Glutamatergic neuron (in vitro differentiated cells): ENCODE measurements at regions not wholly inside any gene's neighbourhood (a gene's known extent, or its start where the extent isn't known, plus 50 kb on each side); places are given as distances from the start of the nearest gene placed in this dataset.

Source experiments
- DNase-seq: peaks from one replicate; pipeline ENCODE4 v3.0.0; 2022
- H3K27ac Mint-ChIP-seq: one replicate; pipeline ENCODE4 v1.8.0; 2020; ENCODE audit warnings: mild to moderate bottlenecking, mixed read lengths, inconsistent platforms; ENCODE audit not compliant: unreplicated experiment
- H3K27me3 Mint-ChIP-seq: one replicate; pipeline ENCODE4 v1.8.0; 2020; ENCODE audit warnings: mild to moderate bottlenecking, moderate library complexity, mixed read lengths, inconsistent platforms; ENCODE audit not compliant: unreplicated experiment
- H3K36me3 Mint-ChIP-seq: one replicate; pipeline ENCODE4 v1.8.0; 2020; ENCODE audit warnings: mild to moderate bottlenecking, mixed read lengths, inconsistent platforms; ENCODE audit not compliant: unreplicated experiment
- H3K4me1 Mint-ChIP-seq: one replicate; pipeline ENCODE4 v1.8.0; 2020; ENCODE audit warnings: mild to moderate bottlenecking, low read depth, mixed read lengths, inconsistent platforms; ENCODE audit not compliant: unreplicated experiment
- H3K4me3 Mint-ChIP-seq: one replicate; pipeline ENCODE4 v1.8.0; 2020; ENCODE audit warnings: mild to moderate bottlenecking, mixed read lengths, inconsistent platforms; ENCODE audit not compliant: unreplicated experiment
- H3K9me3 Mint-ChIP-seq: one replicate; pipeline ENCODE4 v1.8.0; 2020; ENCODE audit warnings: mild to moderate bottlenecking, moderate library complexity, mixed read lengths, inconsistent platforms; ENCODE audit not compliant: unreplicated experiment
- TF ChIP-seq, protein P1 (sequence below): fragments of 200-600 bp; sonication (generic); IDR thresholded peaks from one replicate; pipeline ENCODE4 v1.5.0; 2021; ENCODE audit not compliant: partially characterized antibody, unreplicated experiment

DNA sequence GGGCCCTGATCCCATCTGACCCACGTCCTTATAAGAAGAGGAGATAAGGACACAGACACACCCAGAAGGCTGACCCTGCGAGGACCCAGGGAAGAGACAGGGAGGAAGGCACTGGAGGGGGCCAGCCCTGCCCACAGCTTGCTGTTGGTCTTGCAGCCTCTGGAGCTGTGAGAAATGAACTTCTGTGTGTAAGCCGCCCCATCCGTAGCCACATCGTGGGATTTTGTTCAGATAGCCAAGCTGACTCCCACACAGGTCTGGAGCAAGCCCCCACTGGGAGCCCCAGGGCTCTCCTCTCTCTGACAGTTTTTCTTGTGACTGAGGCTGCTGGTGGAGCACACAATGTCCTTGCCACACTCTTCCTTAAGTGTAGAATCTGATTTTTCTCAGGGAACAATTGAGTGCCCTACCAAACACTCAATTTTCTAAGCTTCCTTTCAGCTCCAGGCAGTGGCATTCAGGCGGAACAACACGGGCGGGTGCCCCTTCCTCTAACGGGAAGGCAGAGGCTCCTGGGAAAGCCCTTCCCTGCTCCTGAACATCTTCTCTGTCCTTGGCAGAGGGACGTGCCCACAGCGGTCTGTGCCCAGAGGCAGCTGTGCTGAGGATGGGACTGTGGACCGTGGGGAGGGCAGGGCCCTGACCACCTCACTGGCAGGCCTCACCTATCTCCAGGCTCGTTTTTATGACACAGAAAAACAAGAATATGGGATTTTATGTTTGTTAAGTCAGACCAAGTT, 160.6 kb upstream of the SHH start:
- TF ChIP-seq, protein P1, sequence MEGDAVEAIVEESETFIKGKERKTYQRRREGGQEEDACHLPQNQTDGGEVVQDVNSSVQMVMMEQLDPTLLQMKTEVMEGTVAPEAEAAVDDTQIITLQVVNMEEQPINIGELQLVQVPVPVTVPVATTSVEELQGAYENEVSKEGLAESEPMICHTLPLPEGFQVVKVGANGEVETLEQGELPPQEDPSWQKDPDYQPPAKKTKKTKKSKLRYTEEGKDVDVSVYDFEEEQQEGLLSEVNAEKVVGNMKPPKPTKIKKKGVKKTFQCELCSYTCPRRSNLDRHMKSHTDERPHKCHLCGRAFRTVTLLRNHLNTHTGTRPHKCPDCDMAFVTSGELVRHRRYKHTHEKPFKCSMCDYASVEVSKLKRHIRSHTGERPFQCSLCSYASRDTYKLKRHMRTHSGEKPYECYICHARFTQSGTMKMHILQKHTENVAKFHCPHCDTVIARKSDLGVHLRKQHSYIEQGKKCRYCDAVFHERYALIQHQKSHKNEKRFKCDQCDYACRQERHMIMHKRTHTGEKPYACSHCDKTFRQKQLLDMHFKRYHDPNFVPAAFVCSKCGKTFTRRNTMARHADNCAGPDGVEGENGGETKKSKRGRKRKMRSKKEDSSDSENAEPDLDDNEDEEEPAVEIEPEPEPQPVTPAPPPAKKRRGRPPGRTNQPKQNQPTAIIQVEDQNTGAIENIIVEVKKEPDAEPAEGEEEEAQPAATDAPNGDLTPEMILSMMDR: no peak
- Mint-ChIP-seq H3K27me3 (peaks cover 4% of the 10 kb centered on the region), H3K27ac (no peak overlapping the region), H3K4me3 (no peak overlapping the region), H3K4me1 (no peaks in the 10 kb centered on the region), H3K9me3 (no peaks in the 10 kb centered on the region), H3K36me3 (no peaks in the 10 kb centered on the region)
- DNase-seq: no peak

DNA sequence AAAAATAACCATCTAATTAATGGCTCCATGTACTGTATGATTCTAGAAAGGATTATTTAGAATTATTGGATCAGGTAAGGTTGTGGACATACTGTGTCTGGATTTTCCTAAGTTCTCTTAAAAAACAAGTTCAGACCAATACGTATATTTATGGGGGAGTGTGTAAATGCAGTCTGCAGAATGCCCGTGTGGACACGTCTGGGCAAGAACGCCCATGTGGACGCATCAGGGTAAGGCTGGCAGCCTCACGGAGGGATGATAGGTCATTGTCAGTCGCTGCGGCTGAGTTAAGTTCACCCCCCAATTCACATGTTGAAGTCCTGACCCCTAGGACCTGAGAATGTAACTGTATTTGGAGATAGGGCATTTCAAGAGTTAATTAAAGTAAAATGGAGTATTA, 160.0 kb upstream of the SHH start:
- no peak for DNase-seq
- Mint-ChIP-seq H3K4me3 (no peak overlapping the region), H3K36me3 (no peaks in the 10 kb centered on the region), H3K27ac (no peak overlapping the region), H3K9me3 (no peaks in the 10 kb centered on the region), H3K27me3 (peaks cover 4% of the 10 kb centered on the region), H3K4me1 (no peaks in the 10 kb centered on the region)
- TF ChIP-seq, protein P1: no peak

DNA sequence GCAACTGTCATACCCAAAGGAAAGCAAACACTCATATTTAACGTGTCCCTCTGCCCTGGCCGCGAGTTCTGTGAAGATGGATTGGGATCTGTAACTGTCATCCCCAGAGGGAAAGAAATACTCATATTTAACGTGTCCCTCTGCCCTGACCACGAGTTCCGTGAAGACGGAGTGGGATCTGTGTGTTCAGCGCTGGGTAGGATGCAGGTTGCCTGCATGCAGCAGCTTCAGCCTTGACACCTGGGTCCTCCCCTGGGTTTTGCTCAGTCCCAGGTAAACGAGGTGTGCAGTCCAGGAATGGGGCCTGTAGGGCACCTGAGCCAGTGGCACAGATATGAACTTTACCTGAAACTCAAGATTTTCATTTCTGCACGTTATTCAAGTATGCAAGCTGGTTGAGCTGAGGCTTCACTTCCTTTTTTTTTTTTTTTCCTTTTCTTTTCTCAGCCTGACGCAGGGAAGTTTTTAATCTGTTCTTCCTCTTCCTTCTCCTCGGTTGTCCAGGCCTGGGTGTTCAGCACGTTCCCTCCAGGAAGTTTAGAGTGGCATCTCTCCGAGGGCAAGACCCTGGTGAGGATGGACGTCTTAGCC, 159.0 kb upstream of the SHH start:
- H3K27ac Mint-ChIP-seq: no peak overlapping the region
- no peak for DNase-seq
- no peaks in the 10 kb centered on the region for H3K4me1 Mint-ChIP-seq
- H3K4me3 Mint-ChIP-seq: no peak overlapping the region
- TF ChIP-seq, protein P1: no peak
- no peaks in the 10 kb centered on the region for H3K36me3 Mint-ChIP-seq
- no peaks in the 10 kb centered on the region for H3K9me3 Mint-ChIP-seq
- peaks cover 4% of the 10 kb centered on the region for H3K27me3 Mint-ChIP-seq

DNA sequence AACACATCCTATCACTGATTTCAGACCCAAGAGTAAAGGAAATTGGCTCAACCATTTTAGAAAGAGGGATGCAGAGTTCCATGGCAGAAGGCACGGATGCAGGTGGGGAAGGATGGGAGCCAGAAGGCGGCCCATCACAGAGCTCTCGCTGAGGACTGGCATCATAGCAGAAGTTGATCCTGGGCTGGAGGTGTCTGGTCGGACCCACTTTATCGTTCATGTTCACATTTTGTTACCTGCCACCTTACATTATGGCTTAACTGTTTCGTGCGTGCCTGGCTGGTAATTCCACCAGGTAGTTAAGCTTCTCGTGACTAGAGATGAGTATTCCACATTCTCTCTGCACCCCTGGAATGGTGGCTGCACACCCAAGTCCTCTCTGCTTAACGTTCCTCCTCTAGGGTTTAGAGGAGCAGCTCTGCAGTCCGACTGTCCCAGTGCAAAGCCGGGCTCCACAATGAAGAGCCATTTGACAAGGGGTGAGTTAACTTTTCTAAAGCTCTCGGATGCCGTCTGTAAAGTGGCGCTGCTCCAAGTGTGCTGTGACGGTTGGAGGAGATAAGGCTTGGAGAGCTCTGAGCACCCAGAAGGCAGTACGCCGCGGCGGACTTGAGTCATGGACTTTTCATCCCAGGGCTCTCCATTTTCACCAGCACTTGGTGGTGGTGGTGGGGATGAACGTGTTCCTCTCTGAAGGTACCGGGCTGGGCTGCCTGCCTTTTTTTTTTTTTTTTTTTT, 157.1 kb upstream of the SHH start:
- H3K4me3 Mint-ChIP-seq: no peak overlapping the region
- H3K4me1 Mint-ChIP-seq: no peaks in the 10 kb centered on the region
- no peaks in the 10 kb centered on the region for H3K36me3 Mint-ChIP-seq
- H3K27ac Mint-ChIP-seq: no peak overlapping the region
- H3K27me3 Mint-ChIP-seq: peaks cover 3% of the 10 kb centered on the region
- TF ChIP-seq, protein P1: no peak
- H3K9me3 Mint-ChIP-seq: no peaks in the 10 kb centered on the region
- DNase-seq: no peak

DNA sequence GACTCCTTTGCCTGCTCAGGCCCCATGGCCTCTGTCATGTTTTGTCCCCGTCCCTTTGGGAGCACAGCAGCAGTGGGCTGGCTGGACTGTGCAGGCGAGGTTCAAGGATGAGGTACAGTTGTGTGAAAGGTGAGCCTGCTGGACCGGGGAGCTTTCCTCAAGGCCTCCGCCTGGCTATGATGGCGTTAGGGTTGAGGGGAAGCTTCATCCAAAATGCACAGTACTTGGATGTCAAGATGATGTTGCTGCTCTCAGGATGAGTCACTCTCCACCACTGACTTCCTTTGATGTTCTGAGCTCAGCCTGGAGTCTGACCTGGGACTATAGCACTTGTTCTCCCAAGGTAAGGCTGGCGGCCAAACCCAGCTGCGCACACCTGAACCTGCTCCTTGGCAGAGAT, 152.7 kb upstream of the SHH start:
- Mint-ChIP-seq H3K9me3 (peaks cover 4% of the 10 kb centered on the region), H3K27me3 (no peaks in the 10 kb centered on the region), H3K4me1 (no peaks in the 10 kb centered on the region), H3K27ac (no peak overlapping the region), H3K4me3 (no peak overlapping the region), H3K36me3 (no peaks in the 10 kb centered on the region)
- TF ChIP-seq, protein P1: no peak
- no peak for DNase-seq
